ENCODE measurements at regions not wholly inside any gene's neighbourhood (a gene's known extent, or its start where the extent isn't known, plus 50 kb on each side); places are given as distances from the start of the nearest gene placed in this dataset.

DNA sequence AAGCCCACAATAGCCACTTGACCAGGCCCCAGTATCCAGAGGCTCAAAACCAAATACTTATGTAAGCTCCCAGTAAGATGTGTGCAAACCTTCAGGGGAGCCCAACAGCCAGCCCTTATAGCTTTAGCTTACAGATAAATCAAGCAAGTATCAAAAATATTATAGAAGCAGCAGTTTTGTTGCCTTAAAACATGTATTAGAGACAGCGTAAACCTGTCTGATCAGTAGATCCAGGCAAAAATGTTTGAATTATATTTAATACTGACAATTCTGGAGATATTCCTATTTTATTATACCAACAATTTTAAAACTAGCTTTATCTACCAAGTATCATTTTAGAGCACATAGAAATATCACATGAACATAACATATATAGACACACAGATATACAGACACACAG, 365.6 kb upstream of the KLF4 start:
- TF ChIP-seq, protein P1, sequence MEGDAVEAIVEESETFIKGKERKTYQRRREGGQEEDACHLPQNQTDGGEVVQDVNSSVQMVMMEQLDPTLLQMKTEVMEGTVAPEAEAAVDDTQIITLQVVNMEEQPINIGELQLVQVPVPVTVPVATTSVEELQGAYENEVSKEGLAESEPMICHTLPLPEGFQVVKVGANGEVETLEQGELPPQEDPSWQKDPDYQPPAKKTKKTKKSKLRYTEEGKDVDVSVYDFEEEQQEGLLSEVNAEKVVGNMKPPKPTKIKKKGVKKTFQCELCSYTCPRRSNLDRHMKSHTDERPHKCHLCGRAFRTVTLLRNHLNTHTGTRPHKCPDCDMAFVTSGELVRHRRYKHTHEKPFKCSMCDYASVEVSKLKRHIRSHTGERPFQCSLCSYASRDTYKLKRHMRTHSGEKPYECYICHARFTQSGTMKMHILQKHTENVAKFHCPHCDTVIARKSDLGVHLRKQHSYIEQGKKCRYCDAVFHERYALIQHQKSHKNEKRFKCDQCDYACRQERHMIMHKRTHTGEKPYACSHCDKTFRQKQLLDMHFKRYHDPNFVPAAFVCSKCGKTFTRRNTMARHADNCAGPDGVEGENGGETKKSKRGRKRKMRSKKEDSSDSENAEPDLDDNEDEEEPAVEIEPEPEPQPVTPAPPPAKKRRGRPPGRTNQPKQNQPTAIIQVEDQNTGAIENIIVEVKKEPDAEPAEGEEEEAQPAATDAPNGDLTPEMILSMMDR (conservative IDR thresholded peaks at IDR 0.05; ENCODE audit: low read depth in 2 of 2) = no peak
- TF ChIP-seq EZH2phosphoT487 (IDR thresholded peaks at IDR 0.05; ENCODE audit: unreplicated experiment) (no peak), EZH2 (IDR thresholded peaks at IDR 0.05; ENCODE audit: low read depth, unreplicated experiment) (no peak), POLR2AphosphoS5 (IDR thresholded peaks at IDR 0.05; ENCODE audit: low read depth) (no peak)

Measured in GM23338 (cell line).